Lower leg skin (tissue), 3 donors: ENCODE measurements at regions not wholly inside any gene's neighbourhood (a gene's known extent, or its start where the extent isn't known, plus 50 kb on each side); places are given as distances from the start of the nearest gene placed in this dataset.

ENCODE experiments used
- POLR2A ChIP-seq, 2 donors: fragments of 450-650 bp; IDR thresholded peaks; one replicate each; pipeline ENCODE4 v1.6.1; 2016 to 2017; ENCODE audit warnings: antibody characterized with exemption in 2 of 2, mild to moderate bottlenecking in 1 of 2, moderate library complexity in 1 of 2
- TF ChIP-seq, protein P1 (sequence below), 3 donors: fragments of 450-650 bp; IDR thresholded peaks; one replicate each; pipeline ENCODE4 v1.5.1; 2016; ENCODE audit warnings: antibody characterized with exemption in 3 of 3, mild to moderate bottlenecking in 3 of 3, moderate library complexity in 2 of 3

- no peak for TF ChIP-seq POLR2A (IDR thresholded peaks at IDR 0.05)
- TF ChIP-seq, protein P1, sequence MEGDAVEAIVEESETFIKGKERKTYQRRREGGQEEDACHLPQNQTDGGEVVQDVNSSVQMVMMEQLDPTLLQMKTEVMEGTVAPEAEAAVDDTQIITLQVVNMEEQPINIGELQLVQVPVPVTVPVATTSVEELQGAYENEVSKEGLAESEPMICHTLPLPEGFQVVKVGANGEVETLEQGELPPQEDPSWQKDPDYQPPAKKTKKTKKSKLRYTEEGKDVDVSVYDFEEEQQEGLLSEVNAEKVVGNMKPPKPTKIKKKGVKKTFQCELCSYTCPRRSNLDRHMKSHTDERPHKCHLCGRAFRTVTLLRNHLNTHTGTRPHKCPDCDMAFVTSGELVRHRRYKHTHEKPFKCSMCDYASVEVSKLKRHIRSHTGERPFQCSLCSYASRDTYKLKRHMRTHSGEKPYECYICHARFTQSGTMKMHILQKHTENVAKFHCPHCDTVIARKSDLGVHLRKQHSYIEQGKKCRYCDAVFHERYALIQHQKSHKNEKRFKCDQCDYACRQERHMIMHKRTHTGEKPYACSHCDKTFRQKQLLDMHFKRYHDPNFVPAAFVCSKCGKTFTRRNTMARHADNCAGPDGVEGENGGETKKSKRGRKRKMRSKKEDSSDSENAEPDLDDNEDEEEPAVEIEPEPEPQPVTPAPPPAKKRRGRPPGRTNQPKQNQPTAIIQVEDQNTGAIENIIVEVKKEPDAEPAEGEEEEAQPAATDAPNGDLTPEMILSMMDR (IDR thresholded peaks at IDR 0.05), result no peak
Observed at GRCh38 chr6:102911571-102911970, 1518.1 kb downstream of the GRIK2 start.
